Activated CD4-positive, alpha-beta T cell treated with anti-CD3 and anti-CD28 coated beads, Interleukin-2, Interleukin-4, amounts not matched to agents 100 ng/mL and 50 ng/mL, durations not matched to agents 16 hours and 8 hours (primary cell): ENCODE measurements at regions not wholly inside any gene's neighbourhood (a gene's known extent, or its start where the extent isn't known, plus 50 kb on each side); places are given as distances from the start of the nearest gene placed in this dataset.

Experiments
- DNase-seq: peaks from one replicate; pipeline ENCODE4 v3.0.0-alpha.2; 2020; ENCODE audit warnings: low spot score

DNA sequence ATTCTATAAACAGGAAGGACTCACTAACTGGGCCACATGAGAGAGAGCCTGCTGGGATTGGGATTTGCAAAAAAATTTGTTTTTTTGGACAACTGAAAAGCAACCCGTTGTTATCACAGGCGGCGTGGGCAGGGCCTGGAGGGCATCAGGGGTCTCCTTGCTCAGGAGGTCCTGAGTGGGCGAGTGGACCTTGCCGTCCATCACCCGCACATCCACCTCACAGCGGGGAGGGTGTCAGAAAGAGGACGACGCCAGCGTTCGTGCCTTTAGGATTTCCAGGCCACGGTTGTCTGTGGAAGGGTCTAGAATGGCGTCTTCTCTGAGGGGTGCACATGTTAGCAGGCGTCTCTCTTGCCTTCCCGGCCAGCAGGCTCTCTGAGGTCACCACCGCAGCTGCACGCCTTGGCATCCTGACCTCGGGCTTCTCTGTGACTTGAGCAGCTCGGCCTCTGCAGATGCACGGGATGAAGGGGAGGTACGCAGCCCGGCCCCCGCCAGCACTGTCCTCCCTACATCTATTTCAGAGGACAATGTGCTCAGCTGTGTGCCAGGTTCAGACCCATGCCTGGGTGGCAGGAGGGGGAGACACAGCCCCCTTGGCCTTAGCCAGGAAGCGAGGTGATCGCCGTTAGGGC, 749.5 kb downstream of the BRD1 start:
- no peak for DNase-seq

DNA sequence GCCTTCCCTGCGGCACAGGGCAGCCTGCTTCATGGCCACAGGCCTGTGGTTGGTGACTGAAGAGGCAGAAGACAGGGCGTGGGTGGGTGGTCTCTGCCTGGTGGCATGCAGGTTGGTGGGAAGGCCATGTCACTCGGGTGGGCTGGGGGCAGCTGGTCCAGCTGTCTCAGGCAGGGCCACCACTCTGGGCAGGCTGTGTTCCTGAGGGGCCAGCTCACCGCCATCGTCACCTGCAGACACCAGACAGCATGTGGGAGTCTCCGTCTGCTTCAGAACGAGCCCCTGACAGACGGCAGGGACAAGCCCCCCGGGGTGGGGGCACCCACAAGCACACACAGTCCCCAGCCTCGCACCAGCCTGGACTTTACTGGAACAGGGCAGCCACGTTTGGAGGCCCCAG, 750.1 kb downstream of the BRD1 start:
- DNase-seq = no peak

DNA sequence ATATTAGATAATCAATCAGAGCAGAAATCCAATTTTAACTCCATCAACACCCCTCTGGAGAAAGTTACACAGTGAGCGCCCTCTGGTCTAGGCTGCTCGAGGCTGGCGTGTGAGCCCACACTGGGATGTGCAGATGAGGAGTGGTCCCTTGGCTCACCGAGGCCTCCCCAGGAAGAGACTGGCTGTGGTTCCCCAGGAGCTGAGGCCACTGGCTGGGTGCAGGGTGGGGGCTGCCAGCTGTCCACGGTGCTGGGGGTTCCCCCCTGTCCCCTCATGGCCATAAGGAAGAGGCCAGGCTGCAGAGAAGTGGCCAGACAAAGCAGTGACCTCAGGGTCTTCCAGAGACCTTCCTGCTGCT, 750.7 kb downstream of the BRD1 start:
- DNase-seq = no peak

DNA sequence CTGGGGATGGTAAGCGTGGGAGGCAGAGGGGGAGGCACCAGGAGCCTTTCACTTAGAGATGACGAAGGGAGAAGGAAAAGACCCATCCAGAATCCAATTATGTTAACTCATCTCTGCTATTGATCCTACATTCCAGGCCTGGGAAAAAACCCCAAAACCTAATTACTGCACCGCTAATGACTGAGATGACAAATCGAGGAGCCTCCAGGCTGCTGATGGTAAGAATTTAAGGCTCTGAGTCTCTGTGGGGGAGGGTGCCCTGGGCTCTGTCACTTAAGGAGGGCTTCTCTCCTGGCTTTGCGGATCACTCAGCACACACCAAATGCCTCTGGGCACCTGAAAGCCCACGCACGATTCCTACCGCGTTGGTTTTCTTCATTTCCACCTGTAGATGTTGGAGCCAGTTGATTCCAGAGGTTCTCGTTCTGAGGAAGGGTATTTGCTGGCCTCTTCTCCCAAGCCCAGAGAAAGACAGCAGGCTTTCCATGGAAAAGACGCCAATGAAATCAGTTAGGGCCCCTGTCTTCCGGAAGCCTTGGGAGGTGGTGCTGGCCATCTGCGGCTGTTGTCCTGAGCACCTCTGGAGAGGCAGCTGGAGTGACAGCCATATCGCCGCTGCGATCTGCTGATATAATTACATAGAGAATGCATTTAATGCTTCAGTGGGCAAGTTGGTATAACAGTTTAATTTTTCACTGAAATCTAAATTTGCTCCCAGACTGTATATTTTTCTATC, 751.2 kb downstream of the BRD1 start:
- no peak for DNase-seq

DNA sequence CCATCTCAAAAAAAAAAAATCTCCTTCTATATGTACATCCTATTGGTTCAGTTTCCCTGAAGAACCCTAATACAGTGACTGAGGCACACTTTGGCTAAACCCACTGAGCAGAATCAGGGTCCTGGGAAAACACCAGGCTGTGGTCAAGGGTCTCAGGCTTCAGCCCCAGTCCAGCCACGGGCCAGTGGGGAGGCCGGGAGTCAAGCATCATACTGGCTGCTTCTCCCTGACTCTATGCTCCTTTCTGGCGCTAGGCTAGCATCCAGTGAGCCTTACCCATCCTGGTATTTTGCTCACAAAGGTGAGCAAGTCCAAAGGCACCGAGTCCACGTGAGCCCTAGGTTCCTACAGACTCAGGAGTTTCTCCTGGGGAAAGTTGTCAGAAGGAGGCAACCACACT, 752.5 kb downstream of the BRD1 start:
- no peak for DNase-seq

DNA sequence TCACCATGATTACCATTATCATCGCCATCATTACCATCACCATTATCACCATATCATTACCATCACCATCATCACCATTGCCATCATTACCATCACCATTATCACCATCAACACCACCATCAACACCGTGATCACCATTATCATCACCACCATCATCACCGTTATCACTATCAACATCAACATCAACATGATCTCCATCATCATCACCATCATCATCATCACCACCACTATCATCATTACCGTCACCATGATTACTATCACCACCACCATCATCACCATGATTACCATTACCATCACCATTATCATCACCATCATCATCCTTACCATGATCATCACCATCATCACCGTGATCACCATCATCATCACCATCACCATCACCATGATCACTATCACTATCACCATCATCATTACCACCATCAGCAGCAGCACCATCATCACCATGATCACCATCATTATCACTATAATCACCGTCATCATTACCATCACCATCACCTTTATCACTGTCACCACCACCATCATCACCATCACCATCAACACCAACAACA, 753.7 kb downstream of the BRD1 start:
- DNase-seq = no peak

DNA sequence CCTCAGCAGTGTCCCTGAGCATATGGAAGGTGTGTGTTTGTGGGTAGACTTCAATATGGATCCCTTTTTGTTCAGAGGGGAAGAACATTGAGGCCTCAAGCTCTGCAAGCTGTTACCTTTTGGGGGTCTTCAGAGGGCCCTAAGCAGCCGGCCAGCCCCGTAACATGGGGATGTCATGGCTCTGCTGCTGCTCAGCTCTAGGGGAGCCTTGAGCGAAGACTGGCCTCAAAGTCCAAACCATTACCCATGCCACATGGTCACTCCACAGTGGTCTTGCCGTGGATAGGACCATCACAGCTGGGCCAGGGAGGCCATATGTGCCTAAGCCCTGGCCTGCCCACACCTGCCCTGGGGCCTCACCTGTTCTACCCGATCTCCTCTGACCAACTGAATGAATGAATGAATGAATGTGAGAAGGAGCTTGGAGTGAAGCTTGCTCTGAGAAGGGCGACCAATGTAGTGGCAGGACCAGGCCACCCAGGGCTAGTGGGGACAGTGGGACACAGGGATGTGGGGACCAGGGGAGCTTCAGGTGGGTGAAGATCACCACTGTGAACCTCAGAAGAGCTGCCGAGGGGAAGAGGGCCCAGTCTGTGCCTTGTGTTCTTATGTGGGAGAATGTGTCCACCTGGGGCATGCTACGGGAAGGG, 754.6 kb downstream of the BRD1 start:
- no peak for DNase-seq

DNA sequence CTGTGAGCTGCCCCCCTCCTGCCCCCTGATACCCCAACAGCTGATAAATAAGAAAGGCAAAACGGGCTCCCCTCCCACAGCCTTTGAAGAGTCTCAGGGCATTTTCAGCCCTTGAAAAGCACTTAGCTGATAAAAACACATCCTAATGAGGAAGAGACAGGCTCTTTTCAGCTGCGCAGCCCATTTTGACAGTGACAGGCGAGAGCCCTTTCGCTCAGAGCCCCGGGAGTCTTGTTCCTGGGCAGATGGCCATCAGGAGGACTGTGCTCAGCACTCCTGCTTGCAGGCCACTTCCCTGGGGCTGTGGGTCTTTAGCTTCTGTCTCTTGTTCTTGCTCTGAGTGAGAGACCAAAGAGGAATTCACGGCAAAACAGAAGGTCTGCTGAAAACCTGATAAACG, 757.2 kb downstream of the BRD1 start:
- DNase-seq = no peak

DNA sequence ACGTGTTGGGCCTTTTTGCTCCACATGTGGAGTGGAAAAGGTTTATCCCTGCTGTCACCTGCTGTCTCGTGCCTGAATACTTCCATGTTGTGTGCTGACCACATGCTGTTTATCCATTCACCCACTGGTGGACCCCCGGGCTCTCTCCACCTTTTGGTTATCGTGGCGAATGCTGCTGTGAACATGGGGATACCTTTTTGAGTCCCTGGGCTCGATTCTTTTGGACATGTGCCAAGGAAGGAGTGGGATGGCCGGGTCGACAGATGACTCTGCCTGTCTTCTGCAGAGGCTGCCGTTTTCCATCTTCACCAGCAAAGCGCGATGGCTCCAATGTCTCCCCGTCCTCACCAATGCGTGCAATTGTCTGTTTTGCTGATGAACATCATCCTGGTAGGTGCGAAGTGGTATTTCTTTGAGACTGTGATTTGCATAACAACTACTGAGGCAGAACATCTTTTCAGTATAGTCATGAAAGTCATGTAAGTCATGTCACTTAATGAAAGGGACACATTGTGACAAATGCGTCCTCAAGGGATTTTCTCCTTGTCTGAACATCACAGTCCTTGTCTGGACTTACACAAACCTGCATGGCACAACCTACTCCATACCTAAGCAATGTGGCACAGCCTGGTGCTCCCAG, 758.7 kb downstream of the BRD1 start:
- no peak for DNase-seq

DNA sequence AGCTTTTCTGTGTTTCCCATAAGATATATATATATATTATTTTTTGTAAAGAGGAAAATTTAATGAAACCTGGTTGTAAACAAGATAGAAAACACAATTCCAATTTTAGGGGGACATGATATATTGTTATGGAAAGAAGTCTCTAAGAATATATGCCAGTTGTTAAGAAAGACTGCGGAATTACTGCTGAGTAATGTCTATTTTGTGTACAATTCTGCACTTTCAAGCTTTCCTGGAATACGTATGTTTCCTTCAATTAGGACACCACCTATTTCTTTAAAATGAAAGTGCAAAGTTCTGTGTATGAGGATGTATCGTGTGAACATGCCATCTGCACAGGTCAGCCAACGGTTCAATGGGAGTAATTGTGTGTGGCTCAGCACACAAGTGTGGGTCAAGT, 760.2 kb downstream of the BRD1 start:
- no peak for DNase-seq

DNA sequence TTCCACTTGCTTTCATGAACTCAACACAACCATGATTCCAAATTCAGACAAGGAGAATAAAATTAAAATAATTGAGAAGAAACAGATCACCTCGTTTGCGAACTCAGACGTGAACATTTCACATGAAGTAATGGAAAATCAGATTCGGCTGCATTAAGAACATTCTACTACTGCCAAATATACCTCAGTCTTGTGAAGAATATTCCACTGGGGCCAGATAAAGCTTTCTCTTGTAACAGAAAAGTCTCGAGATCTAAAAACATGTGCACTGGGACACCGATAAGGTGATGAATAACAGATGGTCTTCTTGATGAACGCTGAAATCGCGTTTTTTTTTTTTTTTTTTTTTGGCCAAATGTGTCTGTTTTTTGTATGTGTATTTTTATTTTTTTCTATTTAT, 761.1 kb downstream of the BRD1 start:
- DNase-seq = no peak

DNA sequence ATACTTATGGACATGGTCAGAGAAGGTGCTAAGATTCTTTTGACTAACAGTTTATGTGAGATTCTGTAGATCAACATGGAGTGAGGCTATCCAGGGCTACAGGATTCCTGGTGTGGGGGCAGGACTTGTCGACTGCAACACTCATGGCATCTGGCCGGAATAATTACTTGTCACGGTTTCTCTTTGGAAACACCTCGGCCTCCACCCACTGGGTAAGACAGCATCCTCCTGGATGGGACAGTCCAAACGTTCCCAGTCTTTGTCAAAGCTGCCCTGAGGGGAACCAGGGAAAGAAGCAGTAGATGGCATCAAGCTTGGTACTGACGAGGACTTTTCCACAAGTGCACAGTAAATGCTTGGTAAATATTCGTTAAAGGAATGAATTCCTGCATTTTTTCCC, 762.8 kb downstream of the BRD1 start:
- DNase-seq = no peak

DNA sequence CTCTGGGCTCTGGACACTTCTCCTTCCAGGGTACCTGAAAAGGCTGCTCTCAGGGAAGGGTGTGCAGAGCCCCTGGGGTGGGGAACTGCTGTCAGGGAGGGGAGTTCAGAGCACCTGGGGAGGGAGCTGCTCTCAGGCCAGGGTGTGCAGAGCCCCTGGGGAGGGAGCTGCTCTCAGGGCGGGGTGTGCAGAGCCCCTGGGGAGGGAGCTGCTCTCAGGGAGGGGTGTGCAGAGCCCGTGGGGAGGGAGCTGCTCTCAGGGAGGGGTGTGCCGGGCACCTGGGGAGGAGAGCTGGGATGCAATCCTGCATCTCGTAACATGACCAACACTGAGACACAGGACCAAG, 764.2 kb downstream of the BRD1 start:
- no peak for DNase-seq

DNA sequence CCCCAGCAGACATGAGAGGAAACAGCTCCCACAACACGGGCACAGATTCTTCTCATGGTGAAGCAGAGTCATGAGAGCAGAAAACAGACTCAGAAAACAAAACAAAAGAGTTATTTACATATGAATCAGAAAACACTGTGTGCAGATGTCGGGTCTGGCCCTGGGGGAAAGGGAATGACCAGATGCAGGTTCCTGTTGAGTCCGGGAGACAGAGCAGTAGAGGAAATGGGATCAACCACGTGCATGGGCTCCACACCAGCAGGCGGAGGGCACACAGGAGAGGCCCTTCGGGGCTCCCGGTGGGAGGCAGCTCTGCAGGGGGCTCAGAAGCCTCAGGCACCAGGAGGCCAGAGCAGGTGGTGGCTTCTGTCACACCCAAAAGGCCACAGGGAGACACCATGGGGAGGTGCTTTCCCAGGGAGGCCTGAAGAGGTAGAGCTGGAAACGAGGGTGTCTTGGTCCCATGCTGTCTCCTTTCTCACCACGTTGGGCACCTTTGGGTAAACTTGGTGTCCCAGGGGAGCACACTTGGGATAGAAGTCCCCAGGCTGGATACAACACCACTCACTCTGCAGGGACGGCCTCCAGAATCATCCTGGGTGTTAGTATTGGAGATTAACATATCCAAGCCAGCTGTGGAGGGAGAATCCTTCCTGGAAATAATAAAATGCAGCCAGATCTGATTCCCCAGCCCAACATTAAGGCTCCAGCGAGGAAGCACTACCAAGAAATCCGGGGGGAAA, 764.7 kb downstream of the BRD1 start:
- no peak for DNase-seq

DNA sequence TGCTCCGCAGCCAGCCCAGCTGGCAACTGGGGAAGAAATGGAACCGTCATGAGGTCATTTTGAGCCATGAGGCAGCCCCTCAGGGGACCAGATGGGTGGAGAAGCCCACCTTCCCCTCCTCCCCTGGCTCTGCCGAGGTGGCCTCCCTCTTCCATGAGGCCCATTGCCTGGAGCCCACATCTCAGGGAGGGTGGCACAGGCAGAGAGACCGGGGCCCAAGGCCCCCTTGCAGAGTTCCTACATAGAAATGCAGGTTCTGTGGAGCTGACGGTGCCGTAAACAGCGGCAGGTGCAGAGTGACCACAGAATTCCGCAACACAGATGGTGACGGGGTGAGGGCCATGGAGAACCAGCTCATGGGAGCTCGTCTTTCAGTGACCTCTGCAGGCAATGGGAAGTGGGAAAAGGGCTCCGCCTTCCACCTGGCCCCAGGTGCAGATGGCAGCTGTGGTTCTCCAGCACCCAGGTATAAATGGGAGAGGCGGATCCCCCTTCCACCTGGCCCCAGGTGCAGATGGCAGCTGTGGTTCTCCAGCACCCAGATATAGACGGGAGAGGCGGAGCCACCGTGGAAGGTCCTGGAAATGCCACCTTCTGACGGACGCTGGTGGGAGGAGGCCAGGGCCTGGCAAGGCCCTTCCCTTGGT, 765.4 kb downstream of the BRD1 start:
- no peak for DNase-seq

DNA sequence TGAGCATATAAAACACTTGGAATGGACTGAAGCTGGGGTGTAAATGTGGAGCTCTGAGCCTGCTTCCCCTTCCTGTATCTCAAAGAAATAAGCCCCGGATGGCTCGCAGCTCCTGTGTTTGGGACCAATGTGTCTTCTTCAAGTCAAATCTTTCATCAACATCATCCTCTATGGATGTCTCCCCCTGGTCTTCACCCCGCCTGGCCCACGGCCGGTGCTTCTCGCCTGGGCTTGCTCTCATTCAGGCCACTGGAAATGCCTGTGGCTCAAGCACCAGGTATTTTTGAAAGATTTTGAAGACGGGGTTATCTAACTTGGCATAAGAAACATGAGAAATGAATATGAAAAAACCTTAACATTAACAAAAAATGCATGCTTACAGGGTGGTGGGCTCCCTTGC, 769.8 kb downstream of the BRD1 start:
- no peak for DNase-seq

DNA sequence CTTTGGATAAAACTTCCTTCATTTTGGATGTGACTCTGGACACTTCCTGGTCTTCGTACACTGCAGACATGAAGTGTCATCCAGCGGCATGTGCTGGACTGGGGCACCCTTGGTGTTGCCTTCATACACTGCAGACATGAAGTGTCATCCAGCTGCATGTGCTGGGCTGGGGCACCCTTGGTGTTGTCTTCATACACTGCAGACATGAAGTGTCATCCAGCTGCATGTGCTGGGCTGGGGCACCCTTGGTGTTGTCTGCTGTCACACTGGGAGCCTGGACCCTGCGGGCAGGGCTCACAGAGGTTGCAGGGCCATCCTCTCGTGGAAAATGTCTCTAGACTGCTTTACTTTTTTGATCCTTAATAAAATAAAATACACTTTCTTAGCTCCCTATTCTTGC, 771.4 kb downstream of the BRD1 start:
- no peak for DNase-seq

DNA sequence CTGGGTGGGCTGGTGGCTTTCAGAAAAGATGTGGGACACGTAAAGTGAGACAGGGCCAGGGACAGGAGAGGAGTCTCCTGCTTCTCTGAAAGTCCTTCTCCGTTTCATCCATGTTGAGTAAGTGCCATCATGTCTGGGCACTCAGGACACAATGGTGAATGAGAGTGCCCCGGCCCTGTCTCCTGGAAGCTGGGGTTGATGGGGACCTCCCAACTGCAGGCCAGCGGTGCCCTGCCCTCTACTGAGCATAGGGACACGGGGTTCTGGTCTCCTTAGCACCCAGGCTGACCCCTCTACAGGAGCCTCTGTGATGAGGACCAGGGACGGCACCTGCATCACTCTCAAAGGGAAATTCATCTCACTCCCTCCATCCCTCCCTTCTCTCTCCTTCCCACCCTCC, 772.3 kb downstream of the BRD1 start:
- DNase-seq = no peak

DNA sequence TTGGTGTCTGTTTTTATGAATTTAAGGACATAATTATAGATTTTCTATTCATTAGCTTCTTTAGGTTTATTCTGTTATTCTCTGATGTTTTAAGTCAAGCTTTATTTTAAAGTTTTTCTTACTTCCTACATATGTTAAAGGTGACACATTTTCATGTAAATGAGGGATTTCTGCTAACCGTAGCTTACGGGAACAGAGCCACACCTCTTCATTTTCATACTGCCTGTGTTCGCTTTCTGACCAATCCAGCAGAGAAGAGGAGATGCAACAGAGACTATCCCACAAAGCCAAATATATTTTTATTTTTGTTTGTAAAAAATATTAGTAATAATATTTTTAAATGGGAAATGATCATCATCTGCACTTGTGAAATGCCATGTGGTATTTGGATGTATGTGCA, 774.1 kb downstream of the BRD1 start:
- no peak for DNase-seq

DNA sequence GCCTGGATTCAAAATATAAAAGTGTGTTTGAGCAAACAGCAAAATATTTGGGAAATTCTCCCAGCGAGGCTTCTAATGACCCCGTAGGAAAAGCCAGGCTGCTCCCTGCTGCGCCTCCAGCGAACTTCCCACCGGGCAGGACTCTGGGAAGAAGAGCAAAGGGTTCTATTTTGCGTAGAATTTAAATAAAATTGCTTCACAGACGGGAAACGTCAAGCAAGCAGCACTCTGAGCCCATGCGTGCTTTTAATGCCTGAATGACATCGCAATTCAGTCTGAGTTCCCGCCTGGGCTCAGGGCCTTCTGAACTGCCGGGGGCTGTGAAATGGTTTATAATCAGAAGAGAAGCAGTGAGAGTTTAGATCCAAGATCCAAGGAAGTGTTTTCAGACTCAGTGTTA, 775.1 kb downstream of the BRD1 start:
- DNase-seq = no peak

DNA sequence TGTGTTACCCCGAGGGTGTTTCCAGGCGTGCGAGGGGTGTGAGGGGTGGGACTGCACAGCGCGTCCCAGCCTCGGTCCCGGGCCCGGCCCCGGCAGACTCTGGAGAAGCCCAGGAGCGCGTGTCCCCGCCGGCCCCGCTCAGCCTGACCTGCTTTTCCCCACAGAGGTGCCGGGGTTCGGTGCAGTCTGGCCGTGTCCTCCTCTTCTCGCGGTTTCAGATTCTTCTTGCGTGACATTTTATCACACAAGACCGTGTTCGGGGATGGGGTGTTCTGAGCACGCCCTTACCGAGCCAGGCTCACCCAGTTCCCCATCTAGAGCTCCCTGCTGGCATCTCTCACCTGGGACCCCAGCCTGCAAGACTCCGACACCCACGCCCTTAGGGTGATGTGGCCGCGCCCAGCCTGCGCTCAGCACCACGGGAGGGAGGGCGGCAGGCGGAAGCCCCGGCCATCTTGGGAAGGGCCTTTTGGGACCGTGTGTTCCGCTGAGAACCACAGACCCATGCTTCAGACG, 775.6 kb downstream of the BRD1 start:
- DNase-seq = peak; percentile 29
